ENCODE measurements at regions not wholly inside any gene's neighbourhood (a gene's known extent, or its start where the extent isn't known, plus 50 kb on each side); places are given as distances from the start of the nearest gene placed in this dataset.

- TF ChIP-seq, protein P1, sequence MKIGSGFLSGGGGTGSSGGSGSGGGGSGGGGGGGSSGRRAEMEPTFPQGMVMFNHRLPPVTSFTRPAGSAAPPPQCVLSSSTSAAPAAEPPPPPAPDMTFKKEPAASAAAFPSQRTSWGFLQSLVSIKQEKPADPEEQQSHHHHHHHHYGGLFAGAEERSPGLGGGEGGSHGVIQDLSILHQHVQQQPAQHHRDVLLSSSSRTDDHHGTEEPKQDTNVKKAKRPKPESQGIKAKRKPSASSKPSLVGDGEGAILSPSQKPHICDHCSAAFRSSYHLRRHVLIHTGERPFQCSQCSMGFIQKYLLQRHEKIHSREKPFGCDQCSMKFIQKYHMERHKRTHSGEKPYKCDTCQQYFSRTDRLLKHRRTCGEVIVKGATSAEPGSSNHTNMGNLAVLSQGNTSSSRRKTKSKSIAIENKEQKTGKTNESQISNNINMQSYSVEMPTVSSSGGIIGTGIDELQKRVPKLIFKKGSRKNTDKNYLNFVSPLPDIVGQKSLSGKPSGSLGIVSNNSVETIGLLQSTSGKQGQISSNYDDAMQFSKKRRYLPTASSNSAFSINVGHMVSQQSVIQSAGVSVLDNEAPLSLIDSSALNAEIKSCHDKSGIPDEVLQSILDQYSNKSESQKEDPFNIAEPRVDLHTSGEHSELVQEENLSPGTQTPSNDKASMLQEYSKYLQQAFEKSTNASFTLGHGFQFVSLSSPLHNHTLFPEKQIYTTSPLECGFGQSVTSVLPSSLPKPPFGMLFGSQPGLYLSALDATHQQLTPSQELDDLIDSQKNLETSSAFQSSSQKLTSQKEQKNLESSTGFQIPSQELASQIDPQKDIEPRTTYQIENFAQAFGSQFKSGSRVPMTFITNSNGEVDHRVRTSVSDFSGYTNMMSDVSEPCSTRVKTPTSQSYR (CRISPR knock-in tag; IDR thresholded peaks at IDR 0.05), result no peak
- no peak for TF ChIP-seq FOXP1 (CRISPR knock-in tag; IDR thresholded peaks at IDR 0.05; ENCODE audit: borderline replicate concordance)
- no peak for TF ChIP-seq CREM (CRISPR knock-in tag; IDR thresholded peaks at IDR 0.05)
- no peak for TF ChIP-seq MLX (CRISPR knock-in tag; IDR thresholded peaks at IDR 0.05)
- TF ChIP-seq KAT7 (CRISPR knock-in tag; IDR thresholded peaks at IDR 0.05; ENCODE audit: borderline replicate concordance), result no peak
- no peak for TF ChIP-seq ZSCAN18 (CRISPR knock-in tag; IDR thresholded peaks at IDR 0.05)
- no peak for TF ChIP-seq PRRX2 (CRISPR knock-in tag; IDR thresholded peaks at IDR 0.05)
Observed at GRCh38 chr10:90412582-90412981, 445.3 kb downstream of the HTR7 start (continued).

DNA sequence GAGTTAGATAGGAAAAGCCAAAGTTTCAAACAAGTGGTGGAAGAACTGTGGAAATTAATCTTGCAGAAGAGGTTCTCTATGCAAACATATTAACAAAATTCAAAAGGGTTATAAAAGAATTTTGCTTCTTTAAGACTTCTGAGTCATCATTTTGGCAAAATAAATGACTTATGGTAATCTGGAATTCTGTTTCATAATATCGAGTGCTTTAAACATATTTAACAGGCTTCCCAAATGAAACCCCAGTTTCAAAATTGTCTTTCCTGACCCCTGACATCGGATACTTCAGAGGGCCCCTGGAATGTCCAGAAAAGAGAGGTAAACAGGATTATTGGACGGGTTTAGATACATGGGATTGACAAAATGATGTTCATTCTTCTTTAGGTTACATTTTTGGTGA lies 444.6 kb downstream of the HTR7 start:
- H3K27me3 Mint-ChIP-seq (ENCODE audit: low read depth), result no peaks in the 10 kb centered on the region
- peaks cover 26% of the 10 kb centered on the region for H3K9me3 Mint-ChIP-seq
- H3K27ac Mint-ChIP-seq, result no peak overlapping the region
- no peak for DNase-seq (ENCODE audit: low spot score)
- H3K4me1 Mint-ChIP-seq, result peaks cover 28% of the 10 kb centered on the region
- ATAC-seq, result no peak
- H3K36me3 Mint-ChIP-seq, result peaks cover 19% of the 10 kb centered on the region
- CTCF ChIA-PET, result no interaction called here
- POLR2A ChIA-PET, result no interaction called here
- TF ChIP-seq MXD4 (CRISPR knock-in tag; IDR thresholded peaks at IDR 0.05; ENCODE audit: borderline replicate concordance) (no peak), HMGA2 (CRISPR knock-in tag; IDR thresholded peaks at IDR 0.05) (no peak), SP1 (CRISPR knock-in tag; conservative IDR thresholded peaks at IDR 0.05) (no peak), ARID4B (CRISPR knock-in tag; IDR thresholded peaks at IDR 0.05; ENCODE audit: borderline replicate concordance) (no peak), MYBL2 (CRISPR knock-in tag; IDR thresholded peaks at IDR 0.05) (no peak), ZNF121 (CRISPR knock-in tag; IDR thresholded peaks at IDR 0.05) (no peak), ATF2 (CRISPR knock-in tag; IDR thresholded peaks at IDR 0.05; ENCODE audit: borderline replicate concordance, low read depth) (no peak)
- TF ChIP-seq, protein P2, sequence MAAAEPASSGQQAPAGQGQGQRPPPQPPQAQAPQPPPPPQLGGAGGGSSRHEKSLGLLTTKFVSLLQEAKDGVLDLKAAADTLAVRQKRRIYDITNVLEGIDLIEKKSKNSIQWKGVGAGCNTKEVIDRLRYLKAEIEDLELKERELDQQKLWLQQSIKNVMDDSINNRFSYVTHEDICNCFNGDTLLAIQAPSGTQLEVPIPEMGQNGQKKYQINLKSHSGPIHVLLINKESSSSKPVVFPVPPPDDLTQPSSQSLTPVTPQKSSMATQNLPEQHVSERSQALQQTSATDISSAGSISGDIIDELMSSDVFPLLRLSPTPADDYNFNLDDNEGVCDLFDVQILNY (CRISPR knock-in tag; IDR thresholded peaks at IDR 0.05), result no peak
- no peak overlapping the region for H3K4me3 Mint-ChIP-seq

All from WTC11 (cell line).